Tibial nerve (tissue), 3 donors: ENCODE measurements at regions not wholly inside any gene's neighbourhood (a gene's known extent, or its start where the extent isn't known, plus 50 kb on each side); places are given as distances from the start of the nearest gene placed in this dataset.

Experiments
- POLR2A ChIP-seq, 2 donors: fragments of 450-650 bp; IDR thresholded peaks; one replicate each; pipeline ENCODE4 v1.6.1; 2017; ENCODE audit warnings: antibody characterized with exemption in 2 of 2, mild to moderate bottlenecking in 2 of 2, moderate library complexity in 2 of 2
- TF ChIP-seq, protein P1 (sequence below), 5 experiments: fragments of 200-600 bp in 3 of 5; fragments of 450-650 bp in 2 of 5; sonication (generic) in 3 of 5; IDR thresholded peaks; one replicate each; pipeline ENCODE4 v1.5.1; 2016 to 2019; ENCODE audit warnings: antibody characterized with exemption in 5 of 5, mild to moderate bottlenecking in 3 of 5, moderate library complexity in 2 of 5

DNA sequence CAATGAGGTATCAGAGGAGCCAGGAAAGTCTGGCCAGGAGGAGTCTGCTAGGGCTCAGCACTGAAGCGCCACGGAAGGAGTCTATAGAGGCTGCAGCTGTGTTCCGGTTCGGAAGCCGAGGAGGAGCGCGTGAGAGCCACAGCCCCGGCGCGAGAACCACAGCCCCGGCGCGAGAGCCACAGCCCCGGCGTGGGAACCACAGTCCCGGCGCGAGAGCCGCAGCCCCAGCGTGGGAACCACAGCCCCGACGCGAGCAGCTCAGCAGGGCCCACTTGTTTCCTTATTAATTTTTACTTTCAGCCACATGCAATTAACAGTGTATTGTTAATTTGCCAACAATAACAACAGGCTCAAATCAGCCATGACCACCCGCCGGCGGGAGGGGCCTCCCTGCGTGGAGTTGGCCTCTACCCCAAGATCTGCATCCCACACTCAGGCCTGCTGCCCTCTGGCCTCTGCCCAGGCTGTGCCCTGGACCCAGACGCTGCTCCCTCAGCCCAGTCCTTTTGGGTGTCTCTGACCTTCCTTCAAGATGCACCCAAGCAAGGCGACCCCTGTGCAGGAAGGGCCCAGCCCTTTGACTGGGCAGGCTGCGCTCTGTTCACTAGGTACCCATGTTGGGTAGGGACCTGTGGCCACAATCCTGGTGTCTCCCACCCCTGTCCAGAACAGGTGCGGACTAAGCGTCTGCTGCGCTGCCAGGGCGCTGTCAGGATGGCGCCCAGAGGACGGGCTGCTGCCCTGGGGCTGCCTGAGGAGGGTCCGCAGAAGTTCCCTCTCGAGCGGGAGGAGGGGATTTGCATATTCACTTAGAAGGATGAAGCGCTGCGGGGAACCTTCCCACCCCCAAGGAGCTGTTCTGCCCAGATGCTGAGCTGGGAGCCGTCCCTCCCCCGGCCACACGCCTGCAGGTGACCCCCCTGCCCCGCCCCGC is 113.8 kb downstream of the ADRA2C start:
- TF ChIP-seq, protein P1, sequence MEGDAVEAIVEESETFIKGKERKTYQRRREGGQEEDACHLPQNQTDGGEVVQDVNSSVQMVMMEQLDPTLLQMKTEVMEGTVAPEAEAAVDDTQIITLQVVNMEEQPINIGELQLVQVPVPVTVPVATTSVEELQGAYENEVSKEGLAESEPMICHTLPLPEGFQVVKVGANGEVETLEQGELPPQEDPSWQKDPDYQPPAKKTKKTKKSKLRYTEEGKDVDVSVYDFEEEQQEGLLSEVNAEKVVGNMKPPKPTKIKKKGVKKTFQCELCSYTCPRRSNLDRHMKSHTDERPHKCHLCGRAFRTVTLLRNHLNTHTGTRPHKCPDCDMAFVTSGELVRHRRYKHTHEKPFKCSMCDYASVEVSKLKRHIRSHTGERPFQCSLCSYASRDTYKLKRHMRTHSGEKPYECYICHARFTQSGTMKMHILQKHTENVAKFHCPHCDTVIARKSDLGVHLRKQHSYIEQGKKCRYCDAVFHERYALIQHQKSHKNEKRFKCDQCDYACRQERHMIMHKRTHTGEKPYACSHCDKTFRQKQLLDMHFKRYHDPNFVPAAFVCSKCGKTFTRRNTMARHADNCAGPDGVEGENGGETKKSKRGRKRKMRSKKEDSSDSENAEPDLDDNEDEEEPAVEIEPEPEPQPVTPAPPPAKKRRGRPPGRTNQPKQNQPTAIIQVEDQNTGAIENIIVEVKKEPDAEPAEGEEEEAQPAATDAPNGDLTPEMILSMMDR (IDR thresholded peaks at IDR 0.05), result no peak
- TF ChIP-seq POLR2A (IDR thresholded peaks at IDR 0.05), result no peak
